RPMI7951 (cell line): ENCODE measurements at regions not wholly inside any gene's neighbourhood (a gene's known extent, or its start where the extent isn't known, plus 50 kb on each side); places are given as distances from the start of the nearest gene placed in this dataset.

ENCODE experiments used
- DNase-seq: peaks from one replicate; pipeline ENCODE4 v3.0.0-alpha.2; 2012; ENCODE audit warnings: low read depth

DNA sequence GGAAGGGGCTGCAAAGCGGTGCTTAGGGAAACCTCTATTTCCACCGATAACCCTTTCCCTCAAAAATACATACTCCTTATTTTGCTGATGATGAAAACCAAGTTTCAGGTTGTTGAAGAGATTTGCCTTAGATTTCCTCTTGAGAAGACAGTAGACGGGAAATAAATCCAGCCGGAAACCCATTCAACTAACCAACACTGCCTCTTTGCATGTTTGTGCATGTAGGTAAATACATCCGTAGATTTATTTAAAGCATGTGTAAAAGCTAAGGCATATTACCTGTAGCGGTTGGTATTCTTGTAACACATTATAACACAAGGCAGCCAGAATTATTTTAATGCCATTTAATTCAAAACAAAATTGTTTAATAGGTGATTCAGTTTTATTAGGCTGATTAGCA lies 136.3 kb upstream of the SLC22A23 start:
- no peak for DNase-seq

DNA sequence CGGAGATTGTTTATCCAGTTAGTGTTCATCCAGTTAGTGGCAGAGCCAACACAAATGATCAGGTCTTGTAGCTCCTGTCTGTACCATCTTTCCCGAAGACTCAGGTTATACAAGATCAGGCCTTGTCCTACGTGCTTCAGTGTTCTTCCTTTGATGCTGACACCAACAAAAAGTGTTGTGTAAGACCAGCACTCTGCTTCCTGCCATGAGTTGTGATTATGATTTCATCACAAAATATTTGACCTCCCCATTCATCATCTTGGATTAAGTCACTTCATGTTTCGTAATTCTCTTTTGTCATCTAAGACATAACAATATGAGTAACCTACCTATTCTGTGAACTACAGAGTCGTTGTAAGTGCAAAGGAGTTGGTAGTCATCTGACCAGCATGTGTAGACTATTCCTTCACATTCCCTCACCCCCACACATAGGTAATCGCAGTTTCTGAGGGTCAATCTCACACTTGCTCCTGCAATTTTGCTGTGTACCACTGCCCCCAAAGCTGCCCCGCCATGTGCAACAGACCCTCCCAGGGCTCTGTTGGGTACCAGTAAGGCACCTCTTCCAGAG lies 135.6 kb upstream of the SLC22A23 start:
- DNase-seq = peak; percentile 79

DNA sequence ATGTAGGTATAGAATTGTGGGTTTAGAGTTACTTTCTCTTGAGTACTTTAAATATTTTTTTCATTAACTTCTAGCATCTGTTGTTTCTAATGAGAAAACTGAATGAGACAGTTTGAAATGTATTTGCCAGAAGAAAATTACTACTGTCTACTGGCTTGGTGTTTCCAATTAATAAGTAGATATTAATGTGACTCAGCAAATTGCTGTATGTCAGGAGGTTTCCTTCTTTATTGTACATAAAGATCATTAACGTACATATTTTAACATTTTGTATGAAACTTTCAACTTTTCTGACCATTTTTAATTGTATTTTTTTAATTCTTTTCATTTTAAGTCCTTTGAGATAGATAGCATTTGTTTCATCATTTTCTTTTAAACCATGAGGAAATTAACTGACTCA lies 135.1 kb upstream of the SLC22A23 start:
- no peak for DNase-seq

DNA sequence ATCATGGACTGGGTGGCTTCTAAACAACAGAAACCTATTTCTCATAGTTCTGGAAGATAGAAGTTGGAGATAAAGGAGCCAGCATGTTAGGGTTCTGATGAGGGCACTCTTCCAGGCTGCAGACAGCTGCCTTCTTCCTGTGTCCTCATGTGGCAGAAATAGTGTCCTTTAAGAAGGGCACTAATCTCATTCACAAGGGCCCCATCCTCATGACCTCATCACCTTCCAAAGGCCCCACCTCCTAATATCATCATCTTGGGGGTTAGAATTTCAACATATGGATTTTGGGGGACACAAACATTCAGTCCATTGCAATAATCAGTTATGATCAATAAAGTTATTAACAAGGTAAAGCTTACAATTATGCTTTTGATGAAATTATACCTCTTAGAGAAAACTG lies 130.8 kb upstream of the SLC22A23 start:
- DNase-seq = no peak

DNA sequence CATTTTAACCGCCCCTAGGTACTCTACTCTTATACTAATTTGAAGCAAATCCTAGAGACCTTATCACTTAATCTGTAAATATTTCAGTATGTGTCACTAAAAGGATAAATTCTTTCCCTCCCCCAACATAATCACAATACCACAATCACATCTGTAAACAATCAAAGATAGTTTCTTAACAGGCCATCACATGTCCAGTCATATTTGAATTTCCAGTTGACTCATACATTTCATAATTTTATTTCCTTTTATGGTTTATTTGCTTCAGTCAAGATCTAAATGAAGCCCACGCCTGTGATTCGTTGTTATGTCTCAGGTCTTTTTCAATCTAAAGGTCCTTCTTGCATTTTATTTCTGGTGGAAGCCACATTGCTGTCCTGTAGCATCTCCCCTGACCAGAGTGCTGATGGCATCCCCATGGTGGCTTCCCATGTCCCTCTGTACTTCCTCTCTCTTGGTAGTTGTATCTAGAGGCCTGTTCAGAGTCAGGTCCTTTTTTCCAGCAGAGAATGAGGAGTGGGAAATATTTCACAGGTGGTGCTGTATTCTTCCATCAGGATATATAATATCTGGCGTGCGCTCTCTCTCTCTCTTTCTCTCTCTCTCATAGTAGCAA lies 128.6 kb upstream of the SLC22A23 start:
- peak; percentile 87 for DNase-seq

DNA sequence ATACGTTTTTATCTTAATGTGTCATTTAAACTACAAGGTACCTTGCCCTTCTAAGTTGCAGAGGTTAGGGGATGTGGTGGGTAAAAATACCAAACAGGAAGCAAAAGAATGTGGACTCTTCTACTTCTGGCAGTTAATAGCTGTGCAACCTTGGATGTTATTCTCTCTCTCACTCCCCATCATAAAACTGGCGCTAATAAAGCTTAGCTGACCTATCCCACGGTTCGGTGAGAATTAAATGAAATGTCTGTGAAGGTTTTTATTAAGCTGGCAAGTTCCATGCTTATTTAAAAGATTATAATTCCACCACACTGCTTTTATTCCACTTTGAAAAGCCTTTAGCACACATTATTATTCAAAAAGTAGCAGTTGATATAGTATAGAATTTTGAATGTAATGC lies 127.8 kb upstream of the SLC22A23 start:
- peak; percentile 9 for DNase-seq

DNA sequence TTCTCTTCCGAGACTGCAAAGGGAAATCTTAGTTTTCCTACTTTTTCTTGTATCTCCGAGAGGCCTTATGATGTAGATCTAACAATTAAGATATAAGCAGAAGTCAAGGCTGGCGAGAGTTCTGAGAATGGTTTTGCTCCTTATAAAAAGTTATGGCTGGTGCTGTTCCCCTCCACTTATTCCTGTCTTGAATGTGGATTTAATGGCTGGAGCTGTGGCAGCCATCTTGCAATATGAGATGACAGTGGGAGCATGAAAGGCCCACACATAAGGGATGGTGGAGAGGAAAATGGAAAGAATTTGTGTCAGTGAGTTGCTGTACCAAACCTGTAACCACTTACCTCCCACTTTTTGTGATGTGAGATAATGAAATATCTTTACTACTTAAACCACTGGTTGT lies 124.6 kb upstream of the SLC22A23 start:
- DNase-seq = no peak

DNA sequence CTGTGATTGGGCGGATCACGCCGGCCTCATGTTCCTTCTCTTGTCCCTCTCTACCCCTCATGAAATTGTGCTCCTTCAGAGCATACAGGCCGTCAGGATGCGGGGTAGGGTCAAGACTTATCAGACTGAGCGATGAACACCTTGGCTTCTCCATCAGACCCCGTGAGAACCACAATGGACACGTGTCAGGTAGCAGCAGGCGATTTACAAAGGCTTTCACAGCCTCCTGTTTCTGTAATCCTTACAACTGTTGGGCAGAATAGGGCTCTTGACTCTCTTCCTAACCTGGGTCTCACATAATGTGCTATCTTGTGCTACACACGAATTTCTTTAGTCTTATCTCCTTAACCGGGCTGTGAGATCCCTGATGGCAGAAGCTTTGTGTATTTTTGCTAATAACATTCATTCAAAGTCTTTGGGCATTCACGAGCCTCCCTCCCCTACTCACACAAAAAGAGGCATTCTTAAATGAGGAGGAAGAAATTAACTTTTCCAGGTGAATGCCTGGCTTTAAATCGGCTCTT lies 122.9 kb upstream of the SLC22A23 start:
- DNase-seq = no peak

DNA sequence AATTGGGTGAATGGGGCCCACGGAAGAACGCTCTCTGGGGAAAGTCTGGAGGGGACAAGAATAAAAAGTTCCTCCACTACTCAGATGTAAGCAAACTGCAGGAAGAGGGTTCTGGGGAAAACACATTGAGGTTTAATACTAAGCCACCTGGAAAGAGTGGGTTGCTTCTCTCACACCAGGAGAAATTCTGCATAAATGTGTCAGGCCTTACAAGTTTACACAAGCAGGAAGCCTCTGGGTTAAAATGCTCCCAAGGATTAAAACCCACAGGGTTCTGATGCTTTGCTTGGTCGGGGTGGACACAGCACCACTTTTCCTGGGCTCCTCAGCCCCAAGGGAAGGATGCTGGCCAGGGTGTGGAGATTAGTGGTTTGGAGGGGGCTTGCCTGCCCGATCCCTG lies 122.1 kb upstream of the SLC22A23 start:
- no peak for DNase-seq

DNA sequence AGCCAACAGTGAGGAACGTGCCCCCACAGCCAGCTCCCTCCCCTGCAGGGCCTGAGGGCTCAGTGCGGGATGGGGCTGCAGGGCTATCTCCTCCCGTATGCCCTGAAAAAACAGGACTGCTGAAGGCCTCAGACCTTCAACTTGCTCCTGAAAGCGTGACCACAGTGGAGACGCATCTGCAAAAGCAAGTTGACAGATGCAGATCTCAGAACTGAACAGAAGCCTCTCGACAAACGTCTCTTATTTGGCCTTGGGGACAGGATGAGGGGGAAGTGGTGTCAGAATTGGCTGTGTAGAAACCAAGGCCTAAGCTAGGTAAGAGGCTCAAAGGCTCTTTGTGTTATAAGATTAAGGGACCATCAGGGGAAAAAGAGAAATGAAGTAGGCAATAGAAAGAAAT lies 120.7 kb upstream of the SLC22A23 start:
- DNase-seq = no peak

DNA sequence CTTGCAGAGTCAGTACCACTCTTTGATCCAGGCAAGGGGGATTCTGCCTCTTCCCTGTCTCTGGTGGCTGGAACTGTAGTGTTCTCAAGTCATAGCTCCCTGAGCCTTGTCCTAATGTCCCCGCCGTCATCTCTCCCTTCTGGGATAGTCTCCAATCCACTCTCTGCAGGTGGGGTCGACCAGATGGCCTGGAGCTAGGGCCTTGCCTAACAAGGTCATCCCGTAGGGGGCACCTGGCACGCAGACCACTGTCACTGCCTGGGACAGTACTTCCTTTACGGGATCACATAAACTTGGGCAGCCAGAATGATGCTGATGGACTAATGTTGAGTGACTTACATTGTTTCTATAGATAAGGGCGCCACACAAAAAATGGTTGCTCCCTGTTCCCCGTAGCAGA lies 118.9 kb upstream of the SLC22A23 start:
- DNase-seq = no peak

DNA sequence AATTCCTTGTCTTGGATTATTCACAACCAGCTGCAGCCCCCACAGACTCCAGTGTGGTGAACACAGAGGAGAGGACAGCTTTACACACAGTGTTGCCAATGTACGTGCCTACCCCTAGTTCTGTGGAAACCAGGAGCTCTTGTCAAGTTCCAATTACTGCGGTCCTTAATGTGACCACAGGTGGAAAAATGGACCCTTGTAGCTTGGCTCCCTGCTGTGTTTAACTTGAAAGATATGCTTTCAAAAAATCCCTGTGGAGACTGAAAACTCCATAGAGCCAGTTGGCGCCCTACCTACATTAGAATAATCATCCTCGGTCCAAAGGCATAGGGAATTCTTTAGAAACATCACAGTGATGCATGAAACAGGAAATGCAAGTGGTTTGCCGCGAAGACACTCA lies 118.3 kb upstream of the SLC22A23 start:
- DNase-seq = no peak

DNA sequence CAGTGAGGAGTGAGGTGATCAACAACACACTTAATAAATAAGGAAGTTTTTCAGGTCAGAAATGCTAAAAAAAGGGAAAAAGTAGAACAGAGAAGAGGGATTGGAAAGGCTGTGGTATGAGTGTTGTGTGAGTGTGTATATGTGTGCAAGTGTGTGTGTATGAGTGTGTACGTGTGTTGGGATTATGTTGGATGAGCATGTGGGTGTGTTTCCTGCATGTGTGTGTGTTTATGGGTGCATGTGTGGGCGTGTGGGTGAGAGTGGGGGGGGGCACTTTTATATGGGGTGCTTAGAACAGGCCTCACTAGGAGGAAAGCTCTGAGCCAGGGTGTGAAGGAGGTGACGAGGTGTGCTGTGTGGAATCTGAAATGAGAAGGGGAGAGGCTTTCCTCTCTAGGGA lies 116.8 kb upstream of the SLC22A23 start:
- no peak for DNase-seq

DNA sequence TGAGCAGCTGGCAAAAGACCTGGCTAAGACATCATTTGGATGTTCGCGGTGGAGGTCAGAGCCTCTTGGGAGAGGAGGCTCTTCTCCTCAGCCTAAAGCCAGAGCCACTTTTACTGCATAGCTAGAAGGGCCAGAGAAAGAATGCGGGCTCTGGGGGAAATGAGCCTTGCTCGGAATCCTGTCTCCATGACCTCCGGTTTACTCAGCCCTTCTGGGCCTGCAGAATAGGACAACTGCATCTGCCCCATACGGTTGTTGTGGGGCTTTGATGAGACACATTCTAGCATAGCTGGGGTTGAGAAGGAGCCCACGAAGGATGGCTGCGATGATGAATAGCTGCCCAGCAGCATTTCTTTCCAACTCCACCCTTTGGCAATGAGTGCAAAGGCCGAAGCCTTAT lies 115.0 kb upstream of the SLC22A23 start:
- no peak for DNase-seq

DNA sequence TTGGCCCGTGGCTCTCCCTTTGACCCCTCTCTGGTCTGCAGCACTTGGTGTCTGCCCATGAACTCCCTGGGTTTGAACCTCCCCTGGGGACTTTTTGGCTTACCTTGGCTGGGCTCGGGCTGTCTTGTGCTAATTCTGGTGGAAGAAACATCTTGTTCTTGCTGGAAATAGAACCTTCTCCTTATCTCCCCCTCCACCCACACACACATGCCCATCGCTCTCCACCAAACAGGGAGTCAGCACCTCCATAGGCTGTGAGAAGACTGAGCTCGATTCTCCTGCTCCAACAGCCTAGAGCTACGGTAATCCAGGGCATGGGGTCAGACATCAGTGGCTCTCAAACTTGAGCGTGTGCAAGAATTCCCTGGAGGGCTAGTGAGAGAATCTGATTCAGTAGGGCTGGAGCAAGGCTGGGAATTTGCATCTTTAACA lies 114.4 kb upstream of the SLC22A23 start:
- DNase-seq = no peak

DNA sequence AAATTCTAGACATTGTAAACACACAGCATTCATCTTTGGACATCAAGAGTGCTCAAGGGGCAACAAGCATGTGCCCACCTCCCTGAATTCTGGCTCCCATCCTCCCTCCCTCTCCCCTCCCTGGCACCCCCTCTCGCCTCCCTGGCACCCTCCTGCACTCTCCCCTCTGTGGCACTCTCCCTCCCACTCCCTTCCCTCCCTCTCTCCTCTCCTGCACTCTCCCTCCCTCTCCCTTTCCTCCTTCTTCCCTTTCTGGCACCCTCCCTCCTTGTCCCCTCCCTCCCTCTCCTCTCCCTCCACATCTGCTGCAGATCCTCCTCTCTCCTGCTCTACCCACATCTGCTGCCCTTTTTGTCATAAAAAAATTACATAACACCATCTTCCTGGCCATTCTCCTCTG lies 113.0 kb upstream of the SLC22A23 start:
- no peak for DNase-seq

DNA sequence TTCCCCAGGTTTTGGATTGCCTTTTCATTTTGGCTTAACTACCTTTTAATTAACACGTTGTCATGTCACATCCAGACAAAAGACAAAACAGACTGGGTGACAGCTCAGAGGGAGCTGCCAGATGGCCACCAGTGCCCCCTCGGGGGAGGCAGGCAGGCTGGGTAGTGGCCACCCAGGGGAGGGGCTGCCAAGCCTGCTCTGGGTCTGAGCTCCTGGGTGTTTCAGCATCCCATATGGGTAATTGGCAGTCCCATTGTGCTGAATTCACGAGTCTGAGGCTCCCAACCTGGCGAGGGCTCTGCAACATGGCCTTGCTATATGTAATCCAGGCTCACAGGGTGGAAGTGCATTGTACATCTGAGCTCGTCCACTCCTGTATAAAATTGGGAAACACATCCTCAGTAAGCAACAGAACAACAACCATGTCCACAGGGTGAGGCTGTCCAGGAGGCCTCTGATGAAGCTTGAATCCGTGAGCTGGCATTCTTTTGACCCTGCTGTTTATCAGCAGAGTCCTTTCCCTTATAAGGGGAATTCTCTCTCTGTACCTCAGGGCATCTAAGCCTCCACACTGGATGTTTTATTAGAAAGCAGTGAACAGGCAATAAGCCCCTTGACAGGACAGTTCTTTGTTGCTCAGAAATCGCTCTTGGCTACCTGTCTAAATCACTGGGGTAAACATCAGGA lies 111.7 kb upstream of the SLC22A23 start:
- DNase-seq = peak; percentile 60

DNA sequence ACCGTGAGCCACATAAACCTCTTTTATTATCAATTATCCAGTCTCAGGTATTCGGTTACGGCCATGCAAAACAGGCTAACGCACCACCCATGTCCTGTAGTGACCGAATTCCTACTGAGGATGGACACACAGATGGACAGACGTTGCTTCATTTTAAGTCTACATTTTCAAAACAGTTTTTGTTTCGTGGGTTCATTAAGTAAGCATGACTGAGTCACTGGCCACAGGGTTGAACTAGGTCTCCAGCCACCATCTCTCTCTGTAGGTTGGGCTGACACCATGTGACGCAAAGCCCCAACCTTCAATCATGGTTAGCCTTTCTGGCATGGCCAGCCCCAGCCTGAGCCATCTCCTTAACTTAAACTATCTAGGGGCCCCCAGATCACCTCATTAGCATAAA lies 110.0 kb upstream of the SLC22A23 start:
- peak; percentile 64 for DNase-seq

DNA sequence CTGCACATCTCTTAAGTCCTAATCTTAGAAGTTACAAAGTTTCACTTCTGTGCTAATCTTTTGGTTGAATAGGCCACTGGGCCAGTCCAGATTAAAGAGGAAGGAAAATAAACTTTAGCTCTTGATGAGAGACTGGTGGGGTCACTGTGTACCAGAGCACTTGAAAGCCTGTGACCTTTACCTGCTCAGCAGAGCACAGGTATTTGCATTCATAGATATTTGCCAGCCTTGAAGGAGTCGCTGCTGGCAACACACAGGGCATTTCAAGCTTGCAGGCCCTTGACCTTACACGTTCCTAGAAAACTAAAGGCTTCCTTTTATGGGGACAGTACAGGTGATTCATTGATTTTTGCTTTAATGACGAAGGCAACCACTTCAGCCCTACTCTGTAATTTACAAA lies 108.4 kb upstream of the SLC22A23 start:
- DNase-seq = no peak

DNA sequence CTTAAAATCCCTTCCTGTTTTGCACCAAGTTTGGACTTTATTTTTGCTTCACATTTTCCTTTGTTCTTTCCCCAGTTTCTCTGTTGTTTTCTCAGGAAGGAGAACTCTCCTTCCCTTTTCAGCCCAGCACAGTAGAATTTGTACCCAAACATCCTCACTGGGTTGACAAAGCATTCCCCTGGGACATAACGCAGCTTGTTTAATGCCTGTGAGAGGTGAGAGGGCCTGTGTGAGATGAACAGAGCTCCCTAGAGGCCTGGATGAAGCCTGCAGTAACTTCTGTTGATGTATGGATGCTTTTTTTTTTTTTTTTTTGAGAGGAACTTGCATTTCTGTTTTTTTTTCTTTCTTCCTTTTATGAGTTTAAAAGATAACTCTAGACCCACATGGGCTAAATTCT lies 104.9 kb upstream of the SLC22A23 start:
- DNase-seq = peak; percentile 5

DNA sequence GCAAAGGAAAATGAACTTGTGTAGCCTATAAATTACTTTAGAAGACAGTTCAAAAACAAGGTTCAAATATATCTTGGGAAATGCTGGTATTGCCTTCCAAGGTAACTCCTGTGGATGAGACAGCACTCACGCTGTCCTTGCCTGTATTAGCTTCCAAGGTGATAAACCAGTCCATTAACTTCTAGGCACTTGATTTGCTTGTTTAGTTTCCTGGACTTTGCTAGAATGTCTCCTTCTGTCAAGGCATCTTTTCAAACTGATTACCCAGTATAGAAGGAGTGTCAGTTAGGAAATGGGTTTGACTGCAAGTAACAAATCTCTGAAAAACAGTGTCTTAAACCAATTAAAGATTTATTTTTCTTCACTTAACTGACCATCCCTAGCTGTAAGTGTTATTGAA lies 103.4 kb upstream of the SLC22A23 start:
- no peak for DNase-seq

DNA sequence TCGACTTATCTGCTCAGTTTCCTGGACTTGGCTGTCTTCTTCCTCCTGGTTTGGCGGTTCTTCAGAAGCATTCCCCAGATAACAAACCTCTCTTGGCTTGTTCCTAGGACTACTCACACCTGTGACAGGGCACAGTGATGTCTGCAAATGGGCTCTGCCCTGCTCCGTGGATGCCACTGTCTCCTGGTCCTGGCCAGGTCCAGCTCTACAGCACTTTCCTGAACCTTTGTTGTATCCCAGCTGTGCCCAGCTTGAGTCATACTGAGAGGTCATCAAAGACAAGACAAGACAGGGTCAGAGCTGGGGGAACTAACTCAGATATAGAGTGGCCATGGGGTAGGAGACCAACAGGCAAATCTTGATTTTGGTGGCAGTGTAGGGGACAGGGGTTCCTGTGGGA lies 102.7 kb upstream of the SLC22A23 start:
- DNase-seq = no peak

DNA sequence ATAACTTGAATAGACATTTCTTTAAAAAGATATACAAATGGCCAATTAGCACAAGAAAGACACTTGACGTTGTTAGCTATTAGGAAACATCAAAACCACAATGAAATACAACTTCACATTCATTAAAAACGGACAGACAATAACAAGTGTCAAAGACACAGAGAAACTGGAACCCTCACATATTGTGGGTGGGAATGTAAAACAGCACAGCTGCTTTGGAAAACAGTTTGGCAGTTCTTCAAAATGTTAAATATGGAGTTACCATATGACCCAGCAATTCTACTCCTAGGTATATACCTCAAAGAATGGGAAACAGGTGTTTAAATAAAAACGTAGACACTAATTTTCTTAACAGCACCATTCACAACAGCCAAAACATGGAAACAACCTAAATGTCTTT lies 100.5 kb upstream of the SLC22A23 start:
- no peak for DNase-seq
